Endothelial cell of umbilical vein (primary cell): ENCODE measurements at regions not wholly inside any gene's neighbourhood (a gene's known extent, or its start where the extent isn't known, plus 50 kb on each side); places are given as distances from the start of the nearest gene placed in this dataset.

Experiments
- BruUV-seq: library from RNA; stranded (reverse); fragments of 400-500 nt; replicated peaks from 2 replicates; lab custom pipeline; 2021; lab: Mats Ljungman, UMichigan
- CTCF ChIA-PET: fragments of 300-600, 350-600 bp; sonication (Branson Sonifier 250); formaldehyde crosslinking; loops from one replicate; lab custom pipeline; 2021; ENCODE audit warnings: antibody characterized with exemption, inconsistent platforms; lab: Charles Lee
- POLR2A ChIA-PET: fragments of 300-600, 350-600 bp; sonication (Branson Sonifier 250); formaldehyde crosslinking; loops from one replicate; lab custom pipeline; 2021; ENCODE audit warnings: antibody characterized with exemption, inconsistent platforms; lab: Charles Lee
- DNase-seq: peaks from one replicate; pipeline ENCODE4 v3.0.0-alpha.2; 2011; ENCODE audit warnings: low read depth, low spot score
- FAIRE-seq: peaks from 2 replicates; lab custom pipeline; 2011; peaks lifted over from hg19 to GRCh38; lab: Jason Lieb, UNC
- H2AFZ ChIP-seq: 2 replicates; pipeline ENCODE4 v1.6.0; 2012; ENCODE audit warnings: low read depth, low read length, control low read depth, inconsistent platforms
- H3K27ac ChIP-seq: 2 replicates; pipeline ENCODE4 v1.5.1; 2011; ENCODE audit warnings: low read depth, mild to moderate bottlenecking, control low read depth, low read length, moderate library complexity; ENCODE audit not compliant: insufficient read depth
- H3K27me3 ChIP-seq, 2 experiments: 2 replicates each; pipeline versions ENCODE4 v1.6.0 to v1.6.1; 2011; ENCODE audit warnings: low read length in 2 of 2, mixed read lengths in 1 of 2; ENCODE audit not compliant: control insufficient read depth in 2 of 2, insufficient read depth in 2 of 2
- H3K36me3 ChIP-seq, 2 experiments: 2 replicates in 1 of 2; 3 replicates in 1 of 2; pipeline ENCODE4 v1.5.1; 2011; ENCODE audit warnings: low read length in 2 of 2, mild to moderate bottlenecking in 1 of 2, moderate library complexity in 1 of 2; ENCODE audit not compliant: control insufficient read depth in 2 of 2, insufficient read depth in 2 of 2; ENCODE audit errors: extremely low read depth in 1 of 2
- H3K4me1 ChIP-seq: 3 replicates; pipeline ENCODE4 v1.5.1; 2011; ENCODE audit warnings: mild to moderate bottlenecking, low read length; ENCODE audit not compliant: control insufficient read depth, insufficient read depth; ENCODE audit errors: extremely low read depth
- H3K4me2 ChIP-seq: 2 replicates; pipeline ENCODE4 v1.6.1; 2011; ENCODE audit warnings: low read length, control low read depth, mixed read lengths; ENCODE audit not compliant: insufficient read depth
- H3K4me3 ChIP-seq, 3 experiments: fragments of 200-600 bp in 1 of 3; sonication (generic), shearing (Covaris generic) in 1 of 3; replicated peaks in 1 of 3; 2 replicates each; pipeline ENCODE4 v1.5.1; 2011 to 2016; ENCODE audit warnings: control low read depth in 3 of 3, low read length in 3 of 3, mild to moderate bottlenecking in 2 of 3, inconsistent platforms in 1 of 3, low read depth in 1 of 3, moderate library complexity in 1 of 3; ENCODE audit not compliant: insufficient read depth in 1 of 3
- H3K79me2 ChIP-seq: 2 replicates; pipeline ENCODE4 v1.6.0; 2012; ENCODE audit warnings: low read length, inconsistent platforms; ENCODE audit not compliant: control insufficient read depth, insufficient read depth
- H3K9ac ChIP-seq: replicated peaks from 2 replicates; pipeline ENCODE3; 2011; ENCODE audit warnings: low read length, control low read depth; ENCODE audit not compliant: insufficient read depth; ENCODE audit errors: extremely low read depth
- H3K9me1 ChIP-seq: replicated peaks from 3 replicates; pipeline ENCODE4 v1.6.0; 2011; ENCODE audit warnings: mild to moderate bottlenecking, low read length; ENCODE audit not compliant: control insufficient read depth, insufficient read depth; ENCODE audit errors: extremely low read depth
- H3K9me3 ChIP-seq: replicated peaks from 2 replicates; pipeline ENCODE4 v1.5.1; 2012; ENCODE audit warnings: low read length, inconsistent platforms; ENCODE audit not compliant: control insufficient read depth, insufficient read depth
- H4K20me1 ChIP-seq: replicated peaks from 2 replicates; pipeline ENCODE3; 2011; ENCODE audit warnings: mild to moderate bottlenecking, low read length; ENCODE audit not compliant: control insufficient read depth, insufficient read depth; ENCODE audit errors: extremely low read depth
- CTCF ChIP-seq, 2 donors: IDR thresholded peaks; 1 replicate in 1 of 2; 2 replicates in 1 of 2; pipeline ENCODE4 v1.5.1; 2011; ENCODE audit warnings: low read length in 2 of 2, mild to moderate bottlenecking in 2 of 2, moderate library complexity in 2 of 2, control low read depth in 1 of 2, inconsistent platforms in 1 of 2, low read depth in 1 of 2; ENCODE audit not compliant: insufficient read depth in 1 of 2; ENCODE audit errors: extremely low read depth in 1 of 2
- EZH2 ChIP-seq: IDR thresholded peaks from 2 replicates; pipeline ENCODE4 v1.6.1; 2012; ENCODE audit warnings: borderline replicate concordance, low read depth, mild to moderate bottlenecking, moderate library complexity, low read length, inconsistent platforms; ENCODE audit not compliant: severe bottlenecking
- FOS ChIP-seq: IDR thresholded peaks from 2 replicates; pipeline ENCODE4 v1.6.1; 2011; ENCODE audit warnings: mild to moderate bottlenecking, low read length, moderate library complexity, borderline replicate concordance; ENCODE audit not compliant: insufficient read depth
- GATA2 ChIP-seq: IDR thresholded peaks from 2 replicates; pipeline ENCODE4 v1.7.0; 2011; ENCODE audit warnings: low read depth, mild to moderate bottlenecking, moderate library complexity, mixed read lengths, low read length; ENCODE audit not compliant: insufficient read length, insufficient read depth
- JUN ChIP-seq: IDR thresholded peaks from 2 replicates; pipeline ENCODE4 v1.6.1; 2011; ENCODE audit warnings: borderline replicate concordance, low read depth; ENCODE audit not compliant: insufficient read length, insufficient read depth
- MAX ChIP-seq: IDR thresholded peaks from 2 replicates; pipeline ENCODE4 v1.6.1; 2011; ENCODE audit not compliant: insufficient read depth, insufficient read length
- MYC ChIP-seq: IDR thresholded peaks from one replicate; pipeline ENCODE4 v1.6.1; 2011; ENCODE audit warnings: mild to moderate bottlenecking, low read depth, low read length
- POLR2A ChIP-seq: IDR thresholded peaks from 2 replicates; pipeline ENCODE4 v1.6.1; 2012; ENCODE audit warnings: low read depth, mild to moderate bottlenecking, control low read depth, low read length
- POLR2AphosphoS5 ChIP-seq: IDR thresholded peaks from 2 replicates; pipeline ENCODE4 v1.6.1; 2012; ENCODE audit warnings: low read depth, mild to moderate bottlenecking, control low read depth, low read length, moderate library complexity; ENCODE audit not compliant: insufficient read depth
- dilution Hi-C: fragments of 300-500 bp; cut with MboI; formaldehyde crosslinking; loops from one replicate; pipeline ENCODE4 v1.15.0; 2019; ENCODE audit warnings: low sequenced_read_pairs; ENCODE audit not compliant: extremely low pct_ligation_motif_present
- intact Hi-C: fragments of 100-400 bp; cut with micrococcal nuclease; formaldehyde crosslinking; loops from one replicate; pipeline ENCODE4 v1.10.0; 2022

- Histone ChIP-seq H3K4me1 (no peaks in the 10 kb centered on the region), H3K9me1 (no peaks in the 10 kb centered on the region), H3K36me3 (no peaks in the 10 kb centered on the region), H3K9ac (no peak overlapping the region), H4K20me1 (no peaks in the 10 kb centered on the region), H3K4me3 (no peak overlapping the region), H2AFZ (no peak overlapping the region), H3K79me2 (no peaks in the 10 kb centered on the region), H3K27ac (no peak overlapping the region), H3K4me2 (no peak overlapping the region), H3K27me3 (no peaks in the 10 kb centered on the region), H3K9me3 (peaks cover 10% of the 10 kb centered on the region)
- intact Hi-C loops = no loop called here
- CTCF ChIA-PET = no interaction called here
- DNase-seq = no peak
- dilution Hi-C loops = no loop called here
- POLR2A ChIA-PET = no interaction called here
- no peak for FAIRE-seq
- TF ChIP-seq CTCF (IDR thresholded peaks at IDR 0.05; ENCODE audit: extremely low read depth in 1 of 2, insufficient read depth in 1 of 2, low read depth in 1 of 2, low read length in 2 of 2) (no peak), FOS (no peak), POLR2AphosphoS5 (no peak), EZH2 (no peak), MAX (no peak), GATA2 (no peak), POLR2A (no peak), MYC (no peak), JUN (no peak)
- BruUV-seq = no TSS peak
These were observed 1352.2 kb downstream of the CDH8 start for GRCh38 chr16:60684002-60684401.
